Mammary epithelial cell (primary cell): ENCODE measurements at regions not wholly inside any gene's neighbourhood (a gene's known extent, or its start where the extent isn't known, plus 50 kb on each side); places are given as distances from the start of the nearest gene placed in this dataset.

Source experiments
- EZH2 ChIP-seq: IDR thresholded peaks from 2 replicates; pipeline ENCODE4 v1.6.1; 2012; ENCODE audit warnings: low read length, inconsistent platforms, borderline replicate concordance
- TF ChIP-seq, protein P1 (sequence below), 2 donors: IDR thresholded peaks in 1 of 2; conservative IDR thresholded peaks in 1 of 2; 2 replicates each; pipeline ENCODE4 v1.5.1; 2011 to 2012; ENCODE audit warnings: inconsistent platforms in 2 of 2, low read length in 2 of 2, mild to moderate bottlenecking in 2 of 2, control low read depth in 1 of 2, low read depth in 1 of 2; ENCODE audit not compliant: insufficient read depth in 1 of 2; ENCODE audit errors: extremely low read depth in 1 of 2

DNA sequence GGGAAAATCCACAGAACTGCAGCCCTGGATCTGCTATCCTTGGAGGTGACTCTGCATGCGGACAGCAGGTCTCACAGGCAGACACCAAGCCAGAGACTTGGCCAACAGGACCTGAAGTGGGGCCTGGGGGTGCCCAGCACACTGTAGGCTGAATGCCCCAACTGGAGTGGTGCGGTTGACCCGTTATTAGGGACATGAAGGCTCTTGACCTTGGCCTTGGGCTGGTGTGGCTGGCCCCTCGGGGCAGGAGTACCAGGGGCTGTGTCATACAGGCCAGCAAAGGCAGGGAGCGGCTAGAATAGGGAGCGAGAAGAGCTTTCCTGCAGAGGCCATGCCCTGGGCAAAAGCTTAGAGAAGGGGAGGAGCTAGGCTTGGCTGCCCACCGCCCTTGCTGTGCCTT, 153.2 kb upstream of the MVB12B start:
- TF ChIP-seq, protein P1, sequence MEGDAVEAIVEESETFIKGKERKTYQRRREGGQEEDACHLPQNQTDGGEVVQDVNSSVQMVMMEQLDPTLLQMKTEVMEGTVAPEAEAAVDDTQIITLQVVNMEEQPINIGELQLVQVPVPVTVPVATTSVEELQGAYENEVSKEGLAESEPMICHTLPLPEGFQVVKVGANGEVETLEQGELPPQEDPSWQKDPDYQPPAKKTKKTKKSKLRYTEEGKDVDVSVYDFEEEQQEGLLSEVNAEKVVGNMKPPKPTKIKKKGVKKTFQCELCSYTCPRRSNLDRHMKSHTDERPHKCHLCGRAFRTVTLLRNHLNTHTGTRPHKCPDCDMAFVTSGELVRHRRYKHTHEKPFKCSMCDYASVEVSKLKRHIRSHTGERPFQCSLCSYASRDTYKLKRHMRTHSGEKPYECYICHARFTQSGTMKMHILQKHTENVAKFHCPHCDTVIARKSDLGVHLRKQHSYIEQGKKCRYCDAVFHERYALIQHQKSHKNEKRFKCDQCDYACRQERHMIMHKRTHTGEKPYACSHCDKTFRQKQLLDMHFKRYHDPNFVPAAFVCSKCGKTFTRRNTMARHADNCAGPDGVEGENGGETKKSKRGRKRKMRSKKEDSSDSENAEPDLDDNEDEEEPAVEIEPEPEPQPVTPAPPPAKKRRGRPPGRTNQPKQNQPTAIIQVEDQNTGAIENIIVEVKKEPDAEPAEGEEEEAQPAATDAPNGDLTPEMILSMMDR (conservative IDR thresholded peaks at IDR 0.05 in 1 of 2, IDR thresholded peaks at IDR 0.05 in 1 of 2; ENCODE audit: extremely low read depth in 1 of 2, insufficient read depth in 1 of 2, low read depth in 1 of 2, low read length in 2 of 2): no peak
- no peak for TF ChIP-seq EZH2
